H54 (cell line): ENCODE measurements at regions not wholly inside any gene's neighbourhood (a gene's known extent, or its start where the extent isn't known, plus 50 kb on each side); places are given as distances from the start of the nearest gene placed in this dataset.

Experiments
- DNase-seq: peaks from one replicate; pipeline ENCODE4 v3.0.0; 2011; ENCODE audit warnings: low spot score, mixed read lengths; ENCODE audit not compliant: insufficient read length
- FAIRE-seq: peaks from 3 replicates; lab custom pipeline; 2011; peaks lifted over from hg19 to GRCh38; lab: Jason Lieb, UNC
- POLR2A ChIP-seq: IDR thresholded peaks from 2 replicates; pipeline ENCODE4 v1.6.1; 2011; ENCODE audit warnings: low read depth, mild to moderate bottlenecking, low read length

DNA sequence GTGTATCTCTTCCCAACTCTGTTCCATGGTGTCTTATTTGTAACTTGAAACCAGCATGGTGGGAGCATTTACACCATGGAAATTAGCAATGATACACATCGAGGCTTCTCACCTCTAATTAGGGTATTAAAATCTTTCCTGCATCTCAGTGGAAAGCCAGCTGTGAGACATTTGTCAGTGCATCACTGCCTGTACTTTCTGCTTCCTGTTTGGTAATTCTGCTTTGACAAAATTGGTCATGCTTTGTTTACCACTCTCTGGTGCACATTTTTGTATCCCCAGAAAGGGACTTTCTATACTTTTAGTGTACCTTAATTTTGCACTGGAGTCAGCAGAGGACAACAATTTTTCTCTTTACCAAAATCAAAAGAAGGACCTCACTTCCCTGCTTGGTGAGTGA lies 402.1 kb downstream of the PDCD6IP start:
- no peak for FAIRE-seq

GRCh38 chr3:34202975-34203374 lies 404.5 kb downstream of the PDCD6IP start:
- TF ChIP-seq POLR2A: no peak
- DNase-seq (no peak), FAIRE-seq (no peak)

More for the DNA sequence above, 402.1 kb downstream of the PDCD6IP start:
- DNase-seq: no peak
- TF ChIP-seq POLR2A: no peak

- no peak for TF ChIP-seq POLR2A
- FAIRE-seq (no peak), DNase-seq (no peak)
Measured at GRCh38 chr3:34203386-34203785, 405.0 kb downstream of the PDCD6IP start.

GRCh38 chr3:34207002-34207401 lies 408.6 kb downstream of the PDCD6IP start:
- TF ChIP-seq POLR2A: no peak
- no peak for FAIRE-seq
- DNase-seq: no peak

DNA sequence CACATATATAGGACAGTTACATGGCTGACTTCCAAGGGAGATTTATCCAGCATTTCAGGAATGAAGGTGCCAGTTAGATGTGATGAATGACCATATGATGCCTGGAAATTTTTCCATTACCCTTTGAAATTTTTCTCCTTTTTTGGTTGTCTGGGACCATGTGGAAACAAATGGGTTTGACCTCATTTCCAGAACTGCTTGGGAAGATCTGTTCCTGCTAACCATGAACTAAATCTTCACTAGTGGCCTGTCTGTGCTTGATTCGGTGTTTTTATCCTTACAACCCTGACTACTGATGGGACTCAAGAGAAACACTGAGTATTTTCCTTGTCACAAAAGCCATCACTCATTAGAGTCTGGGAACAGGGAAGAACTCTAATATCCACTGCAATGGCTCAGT lies 409.4 kb downstream of the PDCD6IP start:
- FAIRE-seq (no peak), DNase-seq (no peak)
- TF ChIP-seq POLR2A: no peak

GRCh38 chr3:34212175-34212574 lies 413.7 kb downstream of the PDCD6IP start:
- no peak for DNase-seq
- FAIRE-seq: no peak
- TF ChIP-seq POLR2A: no peak

- no peak for TF ChIP-seq POLR2A
- DNase-seq (no peak), FAIRE-seq (no peak)
Measured at GRCh38 chr3:34212656-34213055, 414.2 kb downstream of the PDCD6IP start.

DNA sequence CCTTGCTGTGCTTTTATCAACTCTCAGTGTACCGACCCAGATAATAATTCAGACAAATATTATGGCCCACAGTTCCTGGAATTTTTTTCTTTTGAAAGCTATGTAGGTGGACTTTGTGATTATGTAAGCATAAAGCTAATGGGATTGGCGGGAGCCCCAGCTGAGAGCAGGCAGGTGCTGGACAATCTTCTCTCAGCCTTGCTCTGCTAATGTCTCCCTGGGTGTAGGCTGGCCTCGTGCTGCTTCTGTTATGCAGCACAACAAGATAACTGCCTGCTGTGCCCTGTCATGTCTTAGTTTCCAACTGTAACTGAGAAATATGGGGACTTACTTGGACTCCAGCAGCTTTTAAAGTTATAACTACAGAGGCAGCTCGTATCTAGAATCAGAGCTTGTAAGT lies 415.0 kb downstream of the PDCD6IP start:
- no peak for DNase-seq
- FAIRE-seq: no peak
- no peak for TF ChIP-seq POLR2A

GRCh38 chr3:34216711-34217335 lies 418.4 kb downstream of the PDCD6IP start:
- TF ChIP-seq POLR2A: no peak
- no peak for FAIRE-seq

GRCh38 chr3:34218706-34219385 lies 420.4 kb downstream of the PDCD6IP start:
- DNase-seq: no peak
- no peak for TF ChIP-seq POLR2A
- no peak for FAIRE-seq

More at GRCh38 chr3:34216711-34217335, 418.4 kb downstream of the PDCD6IP start:
- no peak for DNase-seq

DNA sequence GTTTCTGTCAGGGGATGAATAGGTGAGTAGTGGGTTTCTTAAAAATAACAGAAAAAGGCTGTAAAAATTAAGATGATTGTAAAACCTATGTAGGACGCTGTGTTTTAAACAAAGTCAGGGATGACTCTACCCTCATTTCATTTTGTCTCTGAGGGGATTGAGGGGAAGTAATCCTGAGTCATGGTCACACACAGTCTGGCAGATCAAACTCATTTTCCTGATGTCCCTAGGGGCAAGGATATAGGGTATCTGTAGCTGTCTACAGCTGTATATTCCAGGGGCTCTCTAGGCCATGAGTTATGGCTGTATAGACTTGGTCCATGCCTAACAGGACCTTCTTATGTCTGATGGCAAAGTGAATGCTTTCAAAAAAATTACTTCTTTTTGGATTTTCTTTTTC lies 421.1 kb downstream of the PDCD6IP start:
- no peak for DNase-seq
- FAIRE-seq: no peak
- no peak for TF ChIP-seq POLR2A

DNA sequence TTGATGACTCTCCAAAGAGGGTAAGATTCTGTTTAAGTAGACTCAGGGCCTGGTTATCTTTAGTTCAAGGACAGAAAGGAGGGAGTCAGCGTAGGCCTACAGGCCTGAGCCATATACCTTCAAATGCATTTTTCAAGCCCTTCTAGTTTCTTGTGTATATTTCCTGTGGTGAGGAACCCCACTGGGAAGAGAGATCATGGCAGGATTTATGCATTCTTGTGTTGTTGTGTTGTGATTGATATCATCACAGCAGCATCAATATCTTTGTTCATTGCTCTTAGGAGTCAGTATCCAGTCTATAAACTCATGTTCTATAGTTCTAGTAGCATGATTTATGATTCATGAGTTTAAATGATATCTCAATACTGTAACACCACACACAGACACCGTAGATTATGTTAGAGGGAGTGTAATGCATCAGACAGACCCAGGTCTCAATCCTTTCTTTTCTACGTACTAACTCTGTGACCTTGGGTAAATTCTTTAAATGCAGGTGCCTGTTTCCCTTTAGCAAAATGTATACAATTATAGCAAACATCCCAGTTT lies 427.5 kb downstream of the PDCD6IP start:
- no peak for FAIRE-seq
- DNase-seq: no peak
- TF ChIP-seq POLR2A: no peak

DNA sequence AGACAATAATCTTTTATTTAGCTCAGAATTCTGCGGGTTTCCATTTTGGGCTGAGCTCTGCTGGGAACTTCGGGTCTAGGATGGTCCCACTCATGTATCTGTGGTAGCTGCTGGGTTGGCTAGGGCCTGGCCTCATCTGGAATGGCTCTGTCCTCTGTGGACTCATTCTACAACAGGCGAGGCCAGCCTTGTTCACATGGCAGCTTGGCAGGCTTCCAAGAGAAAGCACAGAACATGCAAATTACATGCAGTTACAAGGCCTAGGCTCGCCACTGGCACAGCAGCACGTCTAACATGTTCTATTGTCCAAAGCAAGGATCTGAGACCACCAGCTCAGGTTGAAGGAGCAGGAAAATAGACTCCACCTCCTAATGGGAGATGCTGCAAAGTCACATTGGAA lies 431.4 kb downstream of the PDCD6IP start:
- no peak for TF ChIP-seq POLR2A
- FAIRE-seq: no peak

GRCh38 chr3:34235096-34235495 lies 436.7 kb downstream of the PDCD6IP start:
- DNase-seq: no peak
- FAIRE-seq: no peak

More for the DNA sequence above, 431.4 kb downstream of the PDCD6IP start:
- no peak for DNase-seq

More at GRCh38 chr3:34235096-34235495, 436.7 kb downstream of the PDCD6IP start:
- TF ChIP-seq POLR2A: no peak
